GM23248 (cell line): ENCODE measurements at regions not wholly inside any gene's neighbourhood (a gene's known extent, or its start where the extent isn't known, plus 50 kb on each side); places are given as distances from the start of the nearest gene placed in this dataset.

ENCODE experiments used
- EZH2 ChIP-seq: fragments of 200-600 bp; sonication (generic); IDR thresholded peaks from 2 replicates; pipeline ENCODE4 v1.6.1; 2018; ENCODE audit warnings: antibody characterized with exemption, mild to moderate bottlenecking; ENCODE audit not compliant: insufficient read depth, poor library complexity, severe bottlenecking
- EZH2phosphoT487 ChIP-seq: fragments of 200-600 bp; sonication (generic); IDR thresholded peaks from 2 replicates; pipeline ENCODE4 v1.6.1; 2018; ENCODE audit warnings: antibody characterized with exemption, moderate library complexity, mild to moderate bottlenecking, low read depth; ENCODE audit not compliant: insufficient read depth

- no peak for TF ChIP-seq EZH2
- TF ChIP-seq EZH2phosphoT487: no peak
Observed at GRCh38 chr2:67046591-67046990, 350.5 kb upstream of the ETAA1 start.
